MM.1S (cell line): ENCODE measurements at regions not wholly inside any gene's neighbourhood (a gene's known extent, or its start where the extent isn't known, plus 50 kb on each side); places are given as distances from the start of the nearest gene placed in this dataset.

Source experiments
- CTCF ChIP-seq: fragments of 300-600 bp; sonication (generic); IDR thresholded peaks from 2 replicates; pipeline ENCODE4 v1.5.1; 2016; ENCODE audit warnings: antibody characterized with exemption, low read length, mixed read lengths
- EZH2 ChIP-seq: fragments of 300-600 bp; sonication (generic); optimal IDR thresholded peaks from 2 replicates; pipeline ENCODE3; 2017; ENCODE audit warnings: low read depth, mild to moderate bottlenecking, antibody characterized with exemption, low read length, mixed read lengths
- EZH2phosphoT487 ChIP-seq: fragments of 300-600 bp; sonication (generic); IDR thresholded peaks from 2 replicates; pipeline ENCODE4 v1.6.1; 2018; ENCODE audit warnings: antibody characterized with exemption, low read length

GRCh38 chr9:26565118-26565517 is 327.5 kb downstream of the CAAP1 start:
- TF ChIP-seq CTCF (no peak), EZH2 (no peak), EZH2phosphoT487 (no peak)
